ENCODE measurements at regions not wholly inside any gene's neighbourhood (a gene's known extent, or its start where the extent isn't known, plus 50 kb on each side); places are given as distances from the start of the nearest gene placed in this dataset.

GRCh38 chr5:15012061-15012460 lies 140.5 kb upstream of the ANKH start:
- Histone ChIP-seq H3K36me3 (ENCODE audit: control insufficient read depth in 2 of 4, insufficient read depth in 4 of 4, low read length in 3 of 4) (no peaks in the 10 kb centered on the region), H4K5ac (ENCODE audit: insufficient read length, low read depth, low read length) (no peak overlapping the region), H4K20me1 (replicated peaks in 1 of 2; ENCODE audit: control insufficient read depth in 1 of 2, insufficient read depth in 2 of 2, low read length in 2 of 2) (no peaks in the 10 kb centered on the region), H3K56ac (replicated peaks; ENCODE audit: insufficient read length, low read depth, low read length) (no peak overlapping the region), H3K27ac (ENCODE audit: low read depth, low read length) (no peak overlapping the region), H2AK5ac (ENCODE audit: low read depth, low read length) (no peak overlapping the region), H4K8ac (ENCODE audit: extremely low read depth, insufficient read depth, low read length) (no peak overlapping the region), H2BK12ac (ENCODE audit: low read depth, low read length) (no peak overlapping the region), H3K4me1 (replicated peaks in 1 of 4; ENCODE audit: control insufficient read depth in 3 of 4, insufficient read depth in 4 of 4, low read length in 3 of 4) (peaks cover 0 to 3% (median 0%) of the 10 kb centered on the region in 4 experiments; a peak in 2 of 7 replicates), H2BK5ac (ENCODE audit: low read depth, low read length) (no peak overlapping the region), H3K4me3 (ENCODE audit: extremely low read depth in 1 of 4, insufficient read depth in 2 of 4, low read depth in 3 of 4, low read length in 4 of 4) (no peak overlapping the region), H3K4me2 (ENCODE audit: insufficient read depth in 1 of 2, low read depth in 2 of 2, low read length in 2 of 2) (no peak overlapping the region), H3K27me3 (replicated peaks in 1 of 4; ENCODE audit: control insufficient read depth in 3 of 4, extremely low read depth in 1 of 4, insufficient read depth in 3 of 4, low read length in 3 of 4) (no peaks in the 10 kb centered on the region), H3K14ac (ENCODE audit: insufficient read length) (no peak overlapping the region), H3K9ac (replicated peaks in 1 of 4; ENCODE audit: extremely low read depth in 1 of 4, low read depth in 3 of 4, low read length in 3 of 4) (no peak overlapping the region), H2BK20ac (ENCODE audit: low read length) (no peak overlapping the region), H3K79me1 (ENCODE audit: low read depth, low read length) (no peaks in the 10 kb centered on the region), H3K4ac (replicated peaks; ENCODE audit: insufficient read length, low read depth, low read length) (no peak overlapping the region), H2AFZ (ENCODE audit: low read length) (no peak overlapping the region), H3K9me3 (ENCODE audit: insufficient read depth in 2 of 2, low read depth in 1 of 2, low read length in 1 of 2) (no peaks in the 10 kb centered on the region), H2BK15ac (ENCODE audit: low read length) (no peak overlapping the region), H2BK120ac (replicated peaks; ENCODE audit: low read depth, low read length) (no peak overlapping the region), H3K23ac (ENCODE audit: insufficient read length) (no peak overlapping the region), H3K18ac (ENCODE audit: extremely low read depth, low read length) (no peak overlapping the region), H3K23me2 (ENCODE audit: low read depth, low read length) (no peaks in the 10 kb centered on the region), H3K79me2 (ENCODE audit: control insufficient read depth in 1 of 2, insufficient read depth in 2 of 2, low read length in 2 of 2) (no peaks in the 10 kb centered on the region), H4K91ac (replicated peaks; ENCODE audit: insufficient read length, low read length) (no peak overlapping the region)
- ChIA-PET POLR2A (ENCODE audit: partially characterized antibody) (no interaction called here), CTCF (ENCODE audit: partially characterized antibody) (interaction anchor here (1.0 to 1.2 kb wide), 3 partner anchors 8 to 327 kb away, joined by 3 to 4 read pairs (median 3); no protein-coding TSS in a partner anchor)
- FAIRE-seq (no peak), DNase-seq (ENCODE audit: low read depth in 1 of 2, low spot score in 2 of 2) (no peak)
- no peak for TF ChIP-seq EZH2 (IDR thresholded peaks at IDR 0.05; ENCODE audit: low read depth, low read length, severe bottlenecking)
- TF ChIP-seq POLR2AphosphoS5 (IDR thresholded peaks at IDR 0.05; ENCODE audit: low read depth, low read length) = no peak
- TF ChIP-seq SP4 (IDR thresholded peaks at IDR 0.05; ENCODE audit: low read length) = no peak
- no peak for TF ChIP-seq SRF (IDR thresholded peaks at IDR 0.05; ENCODE audit: low read depth, low read length)
- TF ChIP-seq SIN3A (conservative IDR thresholded peaks at IDR 0.05 in 1 of 2, IDR thresholded peaks at IDR 0.05 in 1 of 2; ENCODE audit: low read depth in 1 of 2, low read length in 2 of 2) = no peak
- no peak for TF ChIP-seq NRF1 (IDR thresholded peaks at IDR 0.05; ENCODE audit: low read depth, low read length)
- TF ChIP-seq KDM5A (IDR thresholded peaks at IDR 0.05; ENCODE audit: low read length) = no peak
- TF ChIP-seq CHD2 (IDR thresholded peaks at IDR 0.05; ENCODE audit: low read length) = no peak
- TF ChIP-seq SUZ12 (IDR thresholded peaks at IDR 0.05; ENCODE audit: low read length) = no peak
- TF ChIP-seq RBBP5 (IDR thresholded peaks at IDR 0.05; ENCODE audit: borderline replicate concordance, low read depth, low read length) = no peak
- TF ChIP-seq HDAC6 (IDR thresholded peaks at IDR 0.05; ENCODE audit: low read depth, low read length) = no peak
- no peak for TF ChIP-seq NANOG (IDR thresholded peaks at IDR 0.05; ENCODE audit: insufficient read depth, low read depth, low read length, poor library complexity, severe bottlenecking)
- no peak for TF ChIP-seq TEAD4 (IDR thresholded peaks at IDR 0.05; ENCODE audit: low read depth, low read length)
- TF ChIP-seq SIRT6 (IDR thresholded peaks at IDR 0.05; ENCODE audit: low read length) = no peak

All from H1 (cell line).